ENCODE measurements at regions not wholly inside any gene's neighbourhood (a gene's known extent, or its start where the extent isn't known, plus 50 kb on each side); places are given as distances from the start of the nearest gene placed in this dataset.

- Histone ChIP-seq H3K4me2 (no peak overlapping the region), H3K36me3 (ENCODE audit: low read depth) (no peaks in the 10 kb centered on the region), H3K9me2 (ENCODE audit: insufficient read depth) (no peaks in the 10 kb centered on the region), H3K27ac (no peak overlapping the region), H3K79me2 (ENCODE audit: low read depth) (no peaks in the 10 kb centered on the region), H2AFZ (no peak overlapping the region), H4K20me1 (ENCODE audit: insufficient read depth) (no peaks in the 10 kb centered on the region), H3K4me1 (replicated peaks; ENCODE audit: insufficient read depth) (no peaks in the 10 kb centered on the region), H3F3A (ENCODE audit: insufficient read depth, low read depth) (no peaks in the 10 kb centered on the region), H3K27me3 (ENCODE audit: insufficient read depth, low read depth) (0 out of 2 replicates have a peak, but pooled peaks cover 5% of the 10 kb centered on the region), H3K9me3 (ENCODE audit: insufficient read depth, low read depth) (no peaks in the 10 kb centered on the region), H3K4me3 (no peak overlapping the region)
- BruUV-seq (replicated peaks): no TSS peak
- ChIA-PET CTCF (no interaction called here), POLR2A (ENCODE audit: unreplicated experiment) (no interaction called here)
- TF ChIP-seq CTCF (conservative IDR thresholded peaks at IDR 0.05): no peak
- TF ChIP-seq EZH2 (IDR thresholded peaks at IDR 0.05; ENCODE audit: low read depth): no peak
- no peak for DNase-seq
- intact Hi-C loops (cut with micrococcal nuclease; ENCODE audit: unreplicated experiment): no loop called here
These were observed 72.4 kb upstream of the PDE1C start for GRCh38 chr7:32142649-32143048.

GRCh38 chr7:32140210-32140939 is 70.2 kb upstream of the PDE1C start:
- TF ChIP-seq EZH2 (IDR thresholded peaks at IDR 0.05; ENCODE audit: low read depth): no peak
- no peak; the same call in 1 of the 2 replicates for TF ChIP-seq CTCF (conservative IDR thresholded peaks at IDR 0.05)
- Histone ChIP-seq H4K20me1 (ENCODE audit: insufficient read depth) (no peaks in the 10 kb centered on the region), H3K9me2 (ENCODE audit: insufficient read depth) (no peaks in the 10 kb centered on the region), H3K4me3 (no peak overlapping the region), H3F3A (ENCODE audit: insufficient read depth, low read depth) (no peaks in the 10 kb centered on the region), H2AFZ (no peak overlapping the region), H3K79me2 (ENCODE audit: low read depth) (no peaks in the 10 kb centered on the region), H3K4me1 (replicated peaks; ENCODE audit: insufficient read depth) (no peaks in the 10 kb centered on the region), H3K36me3 (ENCODE audit: low read depth) (no peaks in the 10 kb centered on the region), H3K27me3 (ENCODE audit: insufficient read depth, low read depth) (0 out of 2 replicates have a peak, but pooled peaks cover 5% of the 10 kb centered on the region), H3K27ac (no peak overlapping the region), H3K4me2 (no peak overlapping the region), H3K9me3 (ENCODE audit: insufficient read depth, low read depth) (no peaks in the 10 kb centered on the region)
- ChIA-PET POLR2A (ENCODE audit: unreplicated experiment) (no interaction called here), CTCF (no interaction called here)
- intact Hi-C loops (cut with micrococcal nuclease; ENCODE audit: unreplicated experiment): no loop called here
- no TSS peak for BruUV-seq (replicated peaks)
- DNase-seq: no peak

GRCh38 chr7:32137059-32137458 is 66.9 kb upstream of the PDE1C start:
- no peaks in the 10 kb centered on the region for H3K36me3 ChIP-seq (ENCODE audit: low read depth)
- no peaks in the 10 kb centered on the region for H3K9me2 ChIP-seq (ENCODE audit: insufficient read depth)
- H3K4me2 ChIP-seq: no peak overlapping the region
- no peaks in the 10 kb centered on the region for H3K9me3 ChIP-seq (ENCODE audit: insufficient read depth, low read depth)
- ChIA-PET CTCF (no interaction called here), POLR2A (ENCODE audit: unreplicated experiment) (no interaction called here)
- no peak overlapping the region for H2AFZ ChIP-seq
- TF ChIP-seq EZH2 (IDR thresholded peaks at IDR 0.05; ENCODE audit: low read depth): no peak
- TF ChIP-seq CTCF (conservative IDR thresholded peaks at IDR 0.05): no peak
- no peaks in the 10 kb centered on the region for H3K4me1 ChIP-seq (replicated peaks; ENCODE audit: insufficient read depth)
- no peaks in the 10 kb centered on the region for H3F3A ChIP-seq (ENCODE audit: insufficient read depth, low read depth)
- DNase-seq: no peak
- no TSS peak for BruUV-seq (replicated peaks)
- no peaks in the 10 kb centered on the region for H3K27me3 ChIP-seq (ENCODE audit: insufficient read depth, low read depth)
- H3K4me3 ChIP-seq: no peak overlapping the region
- no peaks in the 10 kb centered on the region for H3K79me2 ChIP-seq (ENCODE audit: low read depth)
- intact Hi-C loops (cut with micrococcal nuclease; ENCODE audit: unreplicated experiment): no loop called here
- no peak overlapping the region for H3K27ac ChIP-seq
- H4K20me1 ChIP-seq (ENCODE audit: insufficient read depth): 0 out of 2 replicates have a peak, but pooled peaks cover 3% of the 10 kb centered on the region
